Lower lobe of right lung (tissue), 2 donors: ENCODE measurements at regions not wholly inside any gene's neighbourhood (a gene's known extent, or its start where the extent isn't known, plus 50 kb on each side); places are given as distances from the start of the nearest gene placed in this dataset.
"Not testable (repeated sequence)": the region's sequence is repeated elsewhere in the genome, so short reads cannot be mapped to it uniquely, and the experiment has no call there.

Source experiments
- ATAC-seq, 2 donors: fragments of 200-7000 bp; cut with Tn5 transposase; one replicate each; pipeline ENCODE4 v1.9.1; 2020 to 2022; ENCODE audit warnings: mild to moderate bottlenecking in 2 of 2, moderate library complexity in 2 of 2
- DNase-seq: peaks from one replicate; pipeline ENCODE4 v3.0.0-alpha.2; 2020
- H3K27ac ChIP-seq: fragments of 200-600 bp; one replicate; pipeline ENCODE4 v1.8.0; 2022
- H3K27me3 ChIP-seq: fragments of 200-600 bp; one replicate; pipeline ENCODE4 v1.8.0; 2022; ENCODE audit warnings: low read depth
- H3K36me3 ChIP-seq: fragments of 200-600 bp; one replicate; pipeline ENCODE4 v1.8.0; 2022; ENCODE audit warnings: mild to moderate bottlenecking
- H3K4me1 ChIP-seq: fragments of 200-600 bp; one replicate; pipeline ENCODE4 v1.8.0; 2022
- H3K4me3 ChIP-seq: fragments of 200-600 bp; one replicate; pipeline ENCODE4 v1.8.0; 2022; ENCODE audit warnings: mild to moderate bottlenecking
- H3K9me3 ChIP-seq: fragments of 200-600 bp; one replicate; pipeline ENCODE4 v1.8.0; 2022
- intact Hi-C: fragments of 100-400 bp; cut with DNase I; formaldehyde crosslinking; loops from one replicate; pipeline ENCODE4 v1.11.0; 2022
- TF ChIP-seq, protein P1 (sequence below): fragments of 200-600 bp; IDR thresholded peaks from one replicate; pipeline ENCODE4 v1.8.0; 2022; ENCODE audit warnings: antibody characterized with exemption, mild to moderate bottlenecking
- donor health status: DM: no; HTN: yes; CAD: no; lungs with severe emphysema.

GRCh38 chr5:163874431-163874830, 369.0 kb downstream of the MAT2B start:
- TF ChIP-seq, protein P1, sequence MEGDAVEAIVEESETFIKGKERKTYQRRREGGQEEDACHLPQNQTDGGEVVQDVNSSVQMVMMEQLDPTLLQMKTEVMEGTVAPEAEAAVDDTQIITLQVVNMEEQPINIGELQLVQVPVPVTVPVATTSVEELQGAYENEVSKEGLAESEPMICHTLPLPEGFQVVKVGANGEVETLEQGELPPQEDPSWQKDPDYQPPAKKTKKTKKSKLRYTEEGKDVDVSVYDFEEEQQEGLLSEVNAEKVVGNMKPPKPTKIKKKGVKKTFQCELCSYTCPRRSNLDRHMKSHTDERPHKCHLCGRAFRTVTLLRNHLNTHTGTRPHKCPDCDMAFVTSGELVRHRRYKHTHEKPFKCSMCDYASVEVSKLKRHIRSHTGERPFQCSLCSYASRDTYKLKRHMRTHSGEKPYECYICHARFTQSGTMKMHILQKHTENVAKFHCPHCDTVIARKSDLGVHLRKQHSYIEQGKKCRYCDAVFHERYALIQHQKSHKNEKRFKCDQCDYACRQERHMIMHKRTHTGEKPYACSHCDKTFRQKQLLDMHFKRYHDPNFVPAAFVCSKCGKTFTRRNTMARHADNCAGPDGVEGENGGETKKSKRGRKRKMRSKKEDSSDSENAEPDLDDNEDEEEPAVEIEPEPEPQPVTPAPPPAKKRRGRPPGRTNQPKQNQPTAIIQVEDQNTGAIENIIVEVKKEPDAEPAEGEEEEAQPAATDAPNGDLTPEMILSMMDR, result no peak
- no peak overlapping the region for H3K27ac ChIP-seq
- peak; percentile 52 to 75 for ATAC-seq
- H3K4me3 ChIP-seq, result no peak overlapping the region
- no peaks in the 10 kb centered on the region for H3K27me3 ChIP-seq
- DNase-seq, result no peak
- H3K9me3 ChIP-seq, result no peaks in the 10 kb centered on the region
- H3K36me3 ChIP-seq, result no peaks in the 10 kb centered on the region
- H3K4me1 ChIP-seq, result no peaks in the 10 kb centered on the region
- intact Hi-C loops, result no loop called here

DNA sequence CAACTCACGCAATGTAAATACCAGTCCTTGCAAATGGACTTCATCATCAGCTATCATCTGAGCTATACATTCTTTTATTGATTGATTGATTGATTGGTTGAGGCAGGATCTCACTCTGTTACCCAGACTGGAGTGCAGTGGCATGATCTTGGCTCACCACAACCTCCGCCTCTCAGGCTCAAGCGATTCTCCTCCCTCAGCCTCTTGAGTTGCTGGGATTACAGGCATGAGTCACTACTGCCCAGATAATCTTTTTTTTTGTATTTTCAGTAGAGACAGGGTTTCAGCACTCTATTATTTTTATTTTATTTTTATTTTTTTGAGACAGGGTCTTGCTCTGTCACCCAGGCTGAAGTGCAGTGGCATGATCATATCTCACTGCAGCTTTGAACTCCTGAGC, 369.5 kb downstream of the MAT2B start:
- DNase-seq, H3K27me3 ChIP-seq, H3K9me3 ChIP-seq, H3K36me3 ChIP-seq, H3K27ac ChIP-seq, intact Hi-C loops, H3K4me1 ChIP-seq, H3K4me3 ChIP-seq: not testable (repeated sequence)
- peak in 1 of 2 donors; percentile 52 for ATAC-seq

- no peak overlapping the region for H3K27ac ChIP-seq
- TF ChIP-seq, protein P1, result no peak
- H3K4me1 ChIP-seq, result no peaks in the 10 kb centered on the region
- H3K9me3 ChIP-seq, result no peaks in the 10 kb centered on the region
- no peak for DNase-seq
- H3K36me3 ChIP-seq, result no peaks in the 10 kb centered on the region
- H3K27me3 ChIP-seq, result no peaks in the 10 kb centered on the region
- no peak for ATAC-seq
- intact Hi-C loops, result no loop called here
- no peak overlapping the region for H3K4me3 ChIP-seq
These were observed 372.4 kb downstream of the MAT2B start for GRCh38 chr5:163877865-163878264.

DNA sequence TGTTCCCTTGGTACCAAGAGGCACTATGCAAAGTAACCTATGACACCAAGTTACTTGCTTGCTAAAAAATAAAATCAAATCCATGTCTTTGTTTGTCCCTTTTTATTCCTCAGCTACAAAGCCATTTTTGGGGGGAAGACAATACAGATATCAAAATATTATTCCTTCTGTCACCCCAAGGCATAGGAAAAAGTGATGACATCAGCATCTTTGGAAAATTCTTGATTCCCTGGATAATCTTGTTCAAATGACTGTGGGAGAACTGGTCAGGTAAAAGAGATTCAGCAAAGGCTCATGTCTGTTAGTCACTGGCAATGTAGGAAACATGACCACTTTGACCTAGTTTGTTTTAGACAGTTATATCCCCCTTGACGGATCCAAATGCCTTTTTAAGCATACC, 373.1 kb downstream of the MAT2B start:
- Histone ChIP-seq H3K4me3 (no peak overlapping the region), H3K27ac (no peak overlapping the region), H3K4me1 (no peaks in the 10 kb centered on the region), H3K9me3 (no peaks in the 10 kb centered on the region), H3K27me3 (no peaks in the 10 kb centered on the region), H3K36me3 (no peaks in the 10 kb centered on the region)
- no peak for DNase-seq
- TF ChIP-seq, protein P1, result no peak
- intact Hi-C loops, result no loop called here
- no peak for ATAC-seq

DNA sequence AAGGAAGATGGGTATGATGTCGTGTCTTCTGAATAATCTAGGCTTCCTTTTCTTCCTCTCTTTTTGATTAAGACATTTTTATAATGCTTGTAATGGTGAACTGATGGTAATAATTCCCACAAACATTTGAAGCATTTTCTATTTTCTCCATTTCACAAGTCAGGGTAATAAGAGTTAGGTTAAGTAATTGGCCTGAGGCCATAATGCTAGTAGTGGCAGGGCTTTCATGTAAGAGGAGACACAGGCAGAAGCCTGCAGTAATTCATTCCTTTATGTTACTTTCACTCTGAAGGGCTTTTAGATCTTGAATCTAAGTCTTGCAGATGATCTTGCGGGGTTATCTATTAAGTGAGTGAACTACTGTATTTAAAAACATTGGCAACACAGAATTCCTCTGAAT, 374.9 kb downstream of the MAT2B start:
- TF ChIP-seq, protein P1, result no peak
- intact Hi-C loops, result no loop called here
- H3K4me3 ChIP-seq, result no peak overlapping the region
- H3K36me3 ChIP-seq, result no peaks in the 10 kb centered on the region
- no peak for ATAC-seq
- H3K27me3 ChIP-seq, result no peaks in the 10 kb centered on the region
- no peak for DNase-seq
- H3K4me1 ChIP-seq, result no peaks in the 10 kb centered on the region
- no peaks in the 10 kb centered on the region for H3K9me3 ChIP-seq
- no peak overlapping the region for H3K27ac ChIP-seq

- no peaks in the 10 kb centered on the region for H3K27me3 ChIP-seq
These were observed 379.7 kb downstream of the MAT2B start for GRCh38 chr5:163885117-163885516.

More at GRCh38 chr5:163885117-163885516, 379.7 kb downstream of the MAT2B start:
- ATAC-seq (no peak), DNase-seq (no peak)
- Histone ChIP-seq H3K27ac (no peak overlapping the region), H3K4me1 (no peaks in the 10 kb centered on the region), H3K9me3 (no peaks in the 10 kb centered on the region), H3K36me3 (no peaks in the 10 kb centered on the region), H3K4me3 (no peak overlapping the region)
- intact Hi-C loops, result no loop called here
- TF ChIP-seq, protein P1, result no peak
